ENCODE measurements at regions not wholly inside any gene's neighbourhood (a gene's known extent, or its start where the extent isn't known, plus 50 kb on each side); places are given as distances from the start of the nearest gene placed in this dataset.

- TF ChIP-seq ZNF114 (CRISPR knock-in tag; IDR thresholded peaks at IDR 0.05): no peak
- TF ChIP-seq STAT1 (IDR thresholded peaks at IDR 0.05; ENCODE audit: unreplicated experiment): no peak
- no peak for TF ChIP-seq NANOG (IDR thresholded peaks at IDR 0.05; ENCODE audit: borderline replicate concordance)
- no peak for TF ChIP-seq CREB1 (CRISPR knock-in tag; IDR thresholded peaks at IDR 0.05; ENCODE audit: low read depth)
- no peak for TF ChIP-seq REST (IDR thresholded peaks at IDR 0.05; ENCODE audit: unreplicated experiment)
- no peak for TF ChIP-seq CTCF (conservative IDR thresholded peaks at IDR 0.05; ENCODE audit: low read depth in 2 of 2)
- TF ChIP-seq ZNF331 (CRISPR knock-in tag; IDR thresholded peaks at IDR 0.05; ENCODE audit: low read depth): no peak
- no peak for TF ChIP-seq POLR2AphosphoS5 (IDR thresholded peaks at IDR 0.05; ENCODE audit: low read depth)
- no peak for TF ChIP-seq ZNF462 (CRISPR knock-in tag; IDR thresholded peaks at IDR 0.05)
- no peak for TF ChIP-seq EZH2 (IDR thresholded peaks at IDR 0.05; ENCODE audit: low read depth, unreplicated experiment)
- no peak for TF ChIP-seq JUNB (IDR thresholded peaks at IDR 0.05; ENCODE audit: unreplicated experiment)
- TF ChIP-seq EZH2phosphoT487 (IDR thresholded peaks at IDR 0.05; ENCODE audit: unreplicated experiment): no peak
- no peak for TF ChIP-seq ETS1 (IDR thresholded peaks at IDR 0.05)
- H3K36me3 ChIP-seq (ENCODE audit: insufficient read depth): no peaks in the 10 kb centered on the region
- H3K27me3 Mint-ChIP-seq (ENCODE audit: insufficient read depth, low read depth, poor library complexity): peaks cover 7% of the 10 kb centered on the region
- peaks cover under 1% of the 10 kb centered on the region; the same call in 1 of the 2 replicates for H3K4me1 ChIP-seq (ENCODE audit: insufficient read depth)
- H3K36me3 Mint-ChIP-seq (ENCODE audit: low read depth): peaks cover 13% of the 10 kb centered on the region
- H3K4me2 ChIP-seq: no peak overlapping the region
- peaks cover 30% of the 10 kb centered on the region for H3K9me3 Mint-ChIP-seq
- no peak overlapping the region for H3K27ac ChIP-seq (ENCODE audit: low read depth)
- H3K27me3 ChIP-seq (ENCODE audit: insufficient read depth): no peaks in the 10 kb centered on the region
- H3F3A ChIP-seq (replicated peaks; ENCODE audit: low read depth): no peaks in the 10 kb centered on the region
- no peak overlapping the region for H2AFZ ChIP-seq
- ATAC-seq (no peak), DNase-seq (ENCODE audit: low spot score) (no peak)
- no peaks in the 10 kb centered on the region for H4K20me1 ChIP-seq (replicated peaks; ENCODE audit: insufficient read depth)
- no peak overlapping the region for H3K27ac Mint-ChIP-seq
- no peak overlapping the region for H3K4me3 Mint-ChIP-seq
- H3K4me3 ChIP-seq: no peak overlapping the region
- H3K79me2 ChIP-seq (replicated peaks; ENCODE audit: insufficient read depth): no peaks in the 10 kb centered on the region
- H3K4me1 Mint-ChIP-seq: peaks cover 8% of the 10 kb centered on the region; the same call in 2 of the 3 replicates
- H3K9me2 ChIP-seq (ENCODE audit: insufficient read depth): peaks cover 5% of the 10 kb centered on the region; the same call in 1 of the 2 replicates
Observed at GRCh38 chr14:87767567-87767901, 225.4 kb downstream of the GALC start.

Data from GM23338 (cell line).